ENCODE measurements at regions not wholly inside any gene's neighbourhood (a gene's known extent, or its start where the extent isn't known, plus 50 kb on each side); places are given as distances from the start of the nearest gene placed in this dataset.

- TF ChIP-seq RCOR1 (IDR thresholded peaks at IDR 0.05; ENCODE audit: insufficient replicate concordance, low read length), result no peak
- TF ChIP-seq CTCF (conservative IDR thresholded peaks at IDR 0.05; ENCODE audit: low read depth, low read length), result no peak
- TF ChIP-seq RAD21 (IDR thresholded peaks at IDR 0.05; ENCODE audit: low read length), result no peak
- no peak for TF ChIP-seq POLR2A (IDR thresholded peaks at IDR 0.05; ENCODE audit: low read depth, low read length)
- TF ChIP-seq MAZ (IDR thresholded peaks at IDR 0.05; ENCODE audit: borderline replicate concordance, low read depth, low read length), result no peak
- no peak for TF ChIP-seq BHLHE40 (IDR thresholded peaks at IDR 0.05; ENCODE audit: low read depth, low read length)
- TF ChIP-seq USF2 (IDR thresholded peaks at IDR 0.05; ENCODE audit: low read depth, low read length), result no peak
Measured at GRCh38 chr7:45990276-45990675, 69.2 kb upstream of the IGFBP3 start.

Measured in IMR-90 (cell line).